ENCODE measurements at regions not wholly inside any gene's neighbourhood (a gene's known extent, or its start where the extent isn't known, plus 50 kb on each side); places are given as distances from the start of the nearest gene placed in this dataset.

GRCh38 chr6:165183496-165184140, 125.8 kb downstream of the C6orf118 start:
- no peak for TF ChIP-seq EGR1 (IDR thresholded peaks at IDR 0.05)
- TF ChIP-seq EP300 (IDR thresholded peaks at IDR 0.05; ENCODE audit: borderline replicate concordance), result no peak
- no peak for TF ChIP-seq MAX (IDR thresholded peaks at IDR 0.05)
- TF ChIP-seq YY1 (IDR thresholded peaks at IDR 0.05; ENCODE audit: low read depth), result no peak
- TF ChIP-seq USF1 (IDR thresholded peaks at IDR 0.05), result no peak

GRCh38 chr6:165183071-165183470, 126.3 kb downstream of the C6orf118 start:
- TF ChIP-seq ZBTB7A (IDR thresholded peaks at IDR 0.05; ENCODE audit: low read depth) (no peak), TEAD4 (IDR thresholded peaks at IDR 0.05) (no peak), CEBPB (IDR thresholded peaks at IDR 0.05) (no peak), CREB1 (IDR thresholded peaks at IDR 0.05; ENCODE audit: low read depth) (no peak), MAX (IDR thresholded peaks at IDR 0.05) (no peak), EGR1 (IDR thresholded peaks at IDR 0.05) (no peak), NFIC (IDR thresholded peaks at IDR 0.05) (no peak), RAD21 (IDR thresholded peaks at IDR 0.05; ENCODE audit: low read depth) (no peak), YY1 (IDR thresholded peaks at IDR 0.05; ENCODE audit: low read depth) (no peak), USF1 (IDR thresholded peaks at IDR 0.05) (no peak), TCF12 (IDR thresholded peaks at IDR 0.05; ENCODE audit: low read depth) (no peak), EP300 (IDR thresholded peaks at IDR 0.05; ENCODE audit: borderline replicate concordance) (no peak), REST (IDR thresholded peaks at IDR 0.05; ENCODE audit: low read depth) (no peak), FOXM1 (IDR thresholded peaks at IDR 0.05; ENCODE audit: borderline replicate concordance, low read depth) (no peak), TAF1 (IDR thresholded peaks at IDR 0.05; ENCODE audit: low read depth) (no peak)

- TF ChIP-seq TEAD4 (IDR thresholded peaks at IDR 0.05) (no peak), ZBTB7A (IDR thresholded peaks at IDR 0.05; ENCODE audit: low read depth) (no peak), USF1 (IDR thresholded peaks at IDR 0.05) (no peak), MAX (IDR thresholded peaks at IDR 0.05) (no peak), TCF12 (IDR thresholded peaks at IDR 0.05; ENCODE audit: low read depth) (no peak), YY1 (IDR thresholded peaks at IDR 0.05; ENCODE audit: low read depth) (no peak), CEBPB (IDR thresholded peaks at IDR 0.05) (no peak), EP300 (IDR thresholded peaks at IDR 0.05; ENCODE audit: borderline replicate concordance) (no peak), REST (IDR thresholded peaks at IDR 0.05; ENCODE audit: low read depth) (no peak), RAD21 (IDR thresholded peaks at IDR 0.05; ENCODE audit: low read depth) (no peak), TAF1 (IDR thresholded peaks at IDR 0.05; ENCODE audit: low read depth) (no peak), NFIC (IDR thresholded peaks at IDR 0.05) (no peak), EGR1 (IDR thresholded peaks at IDR 0.05) (no peak), CREB1 (IDR thresholded peaks at IDR 0.05; ENCODE audit: low read depth) (no peak), FOXM1 (IDR thresholded peaks at IDR 0.05; ENCODE audit: borderline replicate concordance, low read depth) (no peak)
Observed at GRCh38 chr6:165181951-165182414, 127.4 kb downstream of the C6orf118 start.

- TF ChIP-seq EP300 (IDR thresholded peaks at IDR 0.05; ENCODE audit: borderline replicate concordance) (no peak), YY1 (IDR thresholded peaks at IDR 0.05; ENCODE audit: low read depth) (no peak), NFIC (IDR thresholded peaks at IDR 0.05) (no peak), FOXM1 (IDR thresholded peaks at IDR 0.05; ENCODE audit: borderline replicate concordance, low read depth) (no peak), CREB1 (IDR thresholded peaks at IDR 0.05; ENCODE audit: low read depth) (no peak), TCF12 (IDR thresholded peaks at IDR 0.05; ENCODE audit: low read depth) (no peak), USF1 (IDR thresholded peaks at IDR 0.05) (no peak)
Observed at GRCh38 chr6:165178056-165178455, 131.3 kb downstream of the C6orf118 start.

- TF ChIP-seq TEAD4 (IDR thresholded peaks at IDR 0.05) (no peak), YY1 (IDR thresholded peaks at IDR 0.05; ENCODE audit: low read depth) (no peak), FOXM1 (IDR thresholded peaks at IDR 0.05; ENCODE audit: borderline replicate concordance, low read depth) (no peak), USF1 (IDR thresholded peaks at IDR 0.05) (no peak), RAD21 (IDR thresholded peaks at IDR 0.05; ENCODE audit: low read depth) (no peak), TCF12 (IDR thresholded peaks at IDR 0.05; ENCODE audit: low read depth) (no peak), EP300 (IDR thresholded peaks at IDR 0.05; ENCODE audit: borderline replicate concordance) (no peak), CEBPB (IDR thresholded peaks at IDR 0.05) (no peak), CREB1 (IDR thresholded peaks at IDR 0.05; ENCODE audit: low read depth) (no peak), REST (IDR thresholded peaks at IDR 0.05; ENCODE audit: low read depth) (no peak), TAF1 (IDR thresholded peaks at IDR 0.05; ENCODE audit: low read depth) (no peak), MAX (IDR thresholded peaks at IDR 0.05) (no peak), EGR1 (IDR thresholded peaks at IDR 0.05) (no peak), ZBTB7A (IDR thresholded peaks at IDR 0.05; ENCODE audit: low read depth) (no peak), NFIC (IDR thresholded peaks at IDR 0.05) (no peak)
Observed at GRCh38 chr6:165173484-165173883, 135.9 kb downstream of the C6orf118 start.
